SU-DHL-6 (cell line): ENCODE measurements at regions not wholly inside any gene's neighbourhood (a gene's known extent, or its start where the extent isn't known, plus 50 kb on each side); places are given as distances from the start of the nearest gene placed in this dataset.

Experiments used
- CTCF ChIP-seq: fragments of 200-600 bp; sonication (generic); IDR thresholded peaks from one replicate; pipeline ENCODE4 v1.5.1; 2017; ENCODE audit warnings: antibody characterized with exemption, mild to moderate bottlenecking, low read length, moderate library complexity; ENCODE audit not compliant: insufficient read depth, poor library complexity, severe bottlenecking
- EZH2phosphoT487 ChIP-seq: fragments of 200-600 bp; sonication (generic), shearing (Covaris generic); conservative IDR thresholded peaks from 2 replicates; pipeline ENCODE4 v1.6.1; 2018; ENCODE audit warnings: mild to moderate bottlenecking, antibody characterized with exemption, low read length, moderate library complexity, mixed read lengths

GRCh38 chr6:1111361-1111760, 200.5 kb upstream of the FOXQ1 start:
- TF ChIP-seq CTCF (no peak), EZH2phosphoT487 (no peak)
